GM23248 (cell line): ENCODE measurements at regions not wholly inside any gene's neighbourhood (a gene's known extent, or its start where the extent isn't known, plus 50 kb on each side); places are given as distances from the start of the nearest gene placed in this dataset.

Source experiments
- EZH2 ChIP-seq: fragments of 200-600 bp; sonication (generic); IDR thresholded peaks from 2 replicates; pipeline ENCODE4 v1.6.1; 2018; ENCODE audit warnings: antibody characterized with exemption, mild to moderate bottlenecking; ENCODE audit not compliant: insufficient read depth, poor library complexity, severe bottlenecking
- EZH2phosphoT487 ChIP-seq: fragments of 200-600 bp; sonication (generic); IDR thresholded peaks from 2 replicates; pipeline ENCODE4 v1.6.1; 2018; ENCODE audit warnings: antibody characterized with exemption, moderate library complexity, mild to moderate bottlenecking, low read depth; ENCODE audit not compliant: insufficient read depth

DNA sequence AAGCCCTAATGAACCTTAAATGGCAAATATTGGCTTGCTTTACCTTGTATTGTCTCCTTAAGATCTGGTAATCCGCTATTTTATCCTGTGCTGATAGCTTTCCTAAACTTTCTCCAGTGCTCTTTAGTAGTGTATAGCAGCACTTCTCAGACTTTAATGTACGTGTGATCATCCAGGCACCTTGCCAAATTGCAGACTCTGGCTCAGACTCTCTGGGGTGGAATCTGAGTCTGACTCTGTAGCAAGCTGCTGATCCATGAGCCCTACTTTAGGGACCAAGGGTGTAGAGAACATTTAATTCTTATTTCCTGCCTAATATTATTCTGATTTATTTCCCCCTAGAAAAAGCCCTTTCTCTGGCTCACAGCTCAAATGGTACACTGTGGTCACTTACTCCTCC, 518.8 kb upstream of the ZNF385D start:
- TF ChIP-seq EZH2 (no peak), EZH2phosphoT487 (no peak)
